22Rv1 (cell line): ENCODE measurements at regions not wholly inside any gene's neighbourhood (a gene's known extent, or its start where the extent isn't known, plus 50 kb on each side); places are given as distances from the start of the nearest gene placed in this dataset.

Experiments
- CTCF ChIP-seq: fragments of 450-650 bp; IDR thresholded peaks from 2 replicates; pipeline ENCODE4 v1.5.1; 2017; ENCODE audit warnings: mild to moderate bottlenecking
- ZFX ChIP-seq: fragments of 450-650 bp; IDR thresholded peaks from 2 replicates; pipeline ENCODE4 v1.6.1; 2017; ENCODE audit warnings: antibody characterized with exemption, borderline replicate concordance

- TF ChIP-seq CTCF: no peak
- no peak for TF ChIP-seq ZFX
Observed at GRCh38 chr2:16774980-16775898, 109.6 kb upstream of the CYRIA start.
